Mesendoderm (in vitro differentiated cells): ENCODE measurements at regions not wholly inside any gene's neighbourhood (a gene's known extent, or its start where the extent isn't known, plus 50 kb on each side); places are given as distances from the start of the nearest gene placed in this dataset.

Experiments
- DNase-seq: peaks from one replicate; pipeline ENCODE4 v3.0.0; 2013
- H2AK5ac ChIP-seq: 2 replicates; pipeline ENCODE4 v1.6.1; 2013; ENCODE audit warnings: low read length, inconsistent platforms
- H2BK120ac ChIP-seq: 2 replicates; pipeline ENCODE4 v1.6.1; 2013; ENCODE audit warnings: low read depth, mild to moderate bottlenecking, low read length, moderate library complexity, mixed read lengths
- H2BK15ac ChIP-seq: replicated peaks from 2 replicates; pipeline ENCODE4 v1.6.1; 2013; ENCODE audit warnings: low read depth, mild to moderate bottlenecking, moderate library complexity
- H2BK5ac ChIP-seq: 2 replicates; pipeline ENCODE4 v1.6.1; 2013; ENCODE audit warnings: low read length, inconsistent platforms
- H3K18ac ChIP-seq: 2 replicates; pipeline ENCODE4 v1.6.1; 2013; ENCODE audit warnings: mild to moderate bottlenecking, low read length, mixed read lengths
- H3K23ac ChIP-seq: one replicate; pipeline ENCODE4 v1.6.1; 2013; ENCODE audit warnings: low read length
- H3K27ac ChIP-seq: 2 replicates; pipeline ENCODE4 v1.5.1; 2013; ENCODE audit warnings: low read depth, mild to moderate bottlenecking, inconsistent platforms, low read length, moderate library complexity
- H3K27me3 ChIP-seq: 2 replicates; pipeline ENCODE4 v1.6.1; 2013; ENCODE audit warnings: low read length, control low read depth, mild to moderate bottlenecking, inconsistent platforms; ENCODE audit not compliant: insufficient read depth, poor library complexity
- H3K36me3 ChIP-seq: 2 replicates; pipeline ENCODE4 v1.6.1; 2013; ENCODE audit warnings: low read length, inconsistent platforms; ENCODE audit not compliant: control insufficient read depth, insufficient read depth
- H3K4ac ChIP-seq: one replicate; pipeline ENCODE4 v1.6.1; 2013; ENCODE audit warnings: low read depth, mild to moderate bottlenecking, low read length, moderate library complexity
- H3K4me1 ChIP-seq: 2 replicates; pipeline ENCODE4 v1.6.1; 2013; ENCODE audit warnings: low read depth, low read length, inconsistent platforms; ENCODE audit not compliant: control insufficient read depth
- H3K4me2 ChIP-seq: 2 replicates; pipeline ENCODE4 v1.6.1; 2013; ENCODE audit warnings: low read length
- H3K4me3 ChIP-seq: 2 replicates; pipeline ENCODE4 v1.5.1; 2013; ENCODE audit warnings: mild to moderate bottlenecking, low read length
- H3K56ac ChIP-seq: one replicate; pipeline ENCODE4 v1.6.1; 2013; ENCODE audit warnings: low read length
- H3K79me1 ChIP-seq: 2 replicates; pipeline ENCODE4 v1.6.1; 2013; ENCODE audit warnings: low read length, inconsistent platforms
- H3K79me2 ChIP-seq: 2 replicates; pipeline ENCODE4 v1.6.1; 2013; ENCODE audit warnings: mild to moderate bottlenecking, low read length; ENCODE audit not compliant: control insufficient read depth, insufficient read depth
- H3K9ac ChIP-seq: 2 replicates; pipeline ENCODE4 v1.6.1; 2013; ENCODE audit warnings: low read length, inconsistent platforms
- H4K5ac ChIP-seq: one replicate; pipeline ENCODE4 v1.6.1; 2013; ENCODE audit warnings: low read length
- H4K8ac ChIP-seq: one replicate; pipeline ENCODE4 v1.6.1; 2013; ENCODE audit warnings: low read depth, mild to moderate bottlenecking, control low read depth, low read length, moderate library complexity
- WGBS: extraction: QIAGEN DNeasy Blood & Tissue Kit; methylation state at CpG from one replicate; pipeline ENCODE4 v1.1.7; 2013; ENCODE audit warnings: low lambda C conversion rate, missing lambda C conversion rate; ENCODE audit not compliant: insufficient coverage; ENCODE audit errors: extremely low coverage; 5-methylcytosine and 5-hydroxymethylcytosine counted together

GRCh38 chr16:66007717-66008116, 358.8 kb upstream of the CDH5 start:
- no peak overlapping the region for H3K23ac ChIP-seq
- H3K4me1 ChIP-seq: no peaks in the 10 kb centered on the region
- no peak overlapping the region for H3K4me3 ChIP-seq
- no peak overlapping the region for H3K9ac ChIP-seq
- no peak overlapping the region for H2BK5ac ChIP-seq
- no peak overlapping the region for H3K18ac ChIP-seq
- WGBS: no CpG with 5 or more reads among the region's 6 CpGs
- H3K36me3 ChIP-seq: no peaks in the 10 kb centered on the region
- H4K5ac ChIP-seq: no peak overlapping the region
- no peak overlapping the region for H2BK15ac ChIP-seq
- no peaks in the 10 kb centered on the region for H3K27me3 ChIP-seq
- no peaks in the 10 kb centered on the region for H3K79me1 ChIP-seq
- no peak overlapping the region for H3K27ac ChIP-seq
- DNase-seq: no peak
- H2BK120ac ChIP-seq: no peak overlapping the region
- no peak overlapping the region for H3K56ac ChIP-seq
- H4K8ac ChIP-seq: no peak overlapping the region
- no peak overlapping the region for H3K4me2 ChIP-seq
- no peak overlapping the region for H2AK5ac ChIP-seq
- H3K79me2 ChIP-seq: no peaks in the 10 kb centered on the region
- no peak overlapping the region for H3K4ac ChIP-seq

- no CpG with 5 or more reads among the region's 9 CpGs for WGBS
Observed at GRCh38 chr16:66006485-66006884, 360.0 kb upstream of the CDH5 start.

GRCh38 chr16:66004699-66005098, 361.8 kb upstream of the CDH5 start:
- Histone ChIP-seq H2BK5ac (no peak overlapping the region), H2BK120ac (no peak overlapping the region), H3K18ac (no peak overlapping the region), H3K4me2 (no peak overlapping the region), H3K27ac (no peak overlapping the region), H2AK5ac (no peak overlapping the region), H3K27me3 (no peaks in the 10 kb centered on the region), H3K4me3 (no peak overlapping the region), H3K36me3 (no peaks in the 10 kb centered on the region), H3K79me2 (no peaks in the 10 kb centered on the region), H3K56ac (no peak overlapping the region), H3K9ac (no peak overlapping the region), H2BK15ac (no peak overlapping the region), H4K5ac (no peak overlapping the region), H3K79me1 (no peaks in the 10 kb centered on the region), H4K8ac (no peak overlapping the region), H3K4me1 (no peaks in the 10 kb centered on the region), H3K23ac (no peak overlapping the region), H3K4ac (no peak overlapping the region)
- no CpG with 5 or more reads among the region's 3 CpGs for WGBS
- DNase-seq: no peak

More at GRCh38 chr16:66006485-66006884, 360.0 kb upstream of the CDH5 start:
- no peak overlapping the region for H2BK15ac ChIP-seq
- no peak overlapping the region for H3K4me3 ChIP-seq
- H4K5ac ChIP-seq: no peak overlapping the region
- no peaks in the 10 kb centered on the region for H3K79me2 ChIP-seq
- no peaks in the 10 kb centered on the region for H3K4me1 ChIP-seq
- DNase-seq: no peak
- H3K18ac ChIP-seq: no peak overlapping the region
- no peak overlapping the region for H3K23ac ChIP-seq
- H3K9ac ChIP-seq: no peak overlapping the region
- no peak overlapping the region for H2BK5ac ChIP-seq
- H3K4me2 ChIP-seq: no peak overlapping the region
- no peak overlapping the region for H3K56ac ChIP-seq
- H2AK5ac ChIP-seq: no peak overlapping the region
- no peak overlapping the region for H4K8ac ChIP-seq
- no peaks in the 10 kb centered on the region for H3K79me1 ChIP-seq
- H2BK120ac ChIP-seq: no peak overlapping the region
- no peaks in the 10 kb centered on the region for H3K27me3 ChIP-seq
- no peak overlapping the region for H3K4ac ChIP-seq
- no peaks in the 10 kb centered on the region for H3K36me3 ChIP-seq
- no peak overlapping the region for H3K27ac ChIP-seq

GRCh38 chr16:66003201-66003600, 363.3 kb upstream of the CDH5 start:
- Histone ChIP-seq H3K27ac (no peak overlapping the region), H3K23ac (no peak overlapping the region), H3K4me1 (no peaks in the 10 kb centered on the region), H3K4ac (no peak overlapping the region), H3K4me3 (no peak overlapping the region), H3K4me2 (no peak overlapping the region), H4K5ac (no peak overlapping the region), H4K8ac (no peak overlapping the region), H2BK120ac (no peak overlapping the region), H2BK5ac (no peak overlapping the region), H3K56ac (no peak overlapping the region), H3K9ac (no peak overlapping the region), H3K18ac (no peak overlapping the region), H2BK15ac (no peak overlapping the region), H3K79me2 (no peaks in the 10 kb centered on the region), H2AK5ac (no peak overlapping the region), H3K36me3 (no peaks in the 10 kb centered on the region), H3K27me3 (no peaks in the 10 kb centered on the region), H3K79me1 (no peaks in the 10 kb centered on the region)
- DNase-seq: no peak
- no CpG with 5 or more reads among the region's 2 CpGs for WGBS

- H2BK5ac ChIP-seq: no peak overlapping the region
- no peak overlapping the region for H3K27ac ChIP-seq
- no CpG with 5 or more reads among the region's 7 CpGs for WGBS
- no peak overlapping the region for H3K23ac ChIP-seq
- H3K4me2 ChIP-seq: no peak overlapping the region
- H2BK120ac ChIP-seq: no peak overlapping the region
- no peak overlapping the region for H3K4ac ChIP-seq
- H2AK5ac ChIP-seq: no peak overlapping the region
- H3K18ac ChIP-seq: no peak overlapping the region
- H3K36me3 ChIP-seq: no peaks in the 10 kb centered on the region
- H3K79me1 ChIP-seq: no peaks in the 10 kb centered on the region
- H3K27me3 ChIP-seq: no peaks in the 10 kb centered on the region
- DNase-seq: no peak
- no peak overlapping the region for H4K8ac ChIP-seq
- no peak overlapping the region for H2BK15ac ChIP-seq
- no peak overlapping the region for H3K9ac ChIP-seq
- H3K4me1 ChIP-seq: no peaks in the 10 kb centered on the region
- no peak overlapping the region for H3K56ac ChIP-seq
- no peak overlapping the region for H3K4me3 ChIP-seq
- H3K79me2 ChIP-seq: no peaks in the 10 kb centered on the region
- no peak overlapping the region for H4K5ac ChIP-seq
Observed at GRCh38 chr16:66002601-66003000, 363.9 kb upstream of the CDH5 start.

- Histone ChIP-seq H4K8ac (no peak overlapping the region), H2BK15ac (no peak overlapping the region), H3K27ac (no peak overlapping the region), H2BK5ac (no peak overlapping the region), H3K56ac (no peak overlapping the region), H2BK120ac (no peak overlapping the region), H3K4me2 (no peak overlapping the region), H3K36me3 (no peaks in the 10 kb centered on the region), H3K79me1 (no peaks in the 10 kb centered on the region), H3K9ac (no peak overlapping the region), H3K4me1 (no peaks in the 10 kb centered on the region), H3K4ac (no peak overlapping the region), H4K5ac (no peak overlapping the region), H3K23ac (no peak overlapping the region), H3K18ac (no peak overlapping the region), H3K4me3 (no peak overlapping the region), H3K27me3 (no peaks in the 10 kb centered on the region), H3K79me2 (no peaks in the 10 kb centered on the region), H2AK5ac (no peak overlapping the region)
- no CpG with 5 or more reads among the region's 4 CpGs for WGBS
- no peak for DNase-seq
Observed at GRCh38 chr16:66001432-66001831, 365.1 kb upstream of the CDH5 start.
